A673 (cell line): ENCODE measurements at regions not wholly inside any gene's neighbourhood (a gene's known extent, or its start where the extent isn't known, plus 50 kb on each side); places are given as distances from the start of the nearest gene placed in this dataset.

Experiments used
- EZH2 ChIP-seq: fragments of 200-600 bp; sonication (generic); IDR thresholded peaks from 2 replicates; pipeline ENCODE4 v1.6.1; 2017; ENCODE audit warnings: borderline replicate concordance, low read depth, mild to moderate bottlenecking, mixed read lengths, antibody characterized with exemption, low read length; ENCODE audit not compliant: poor library complexity, severe bottlenecking
- TF ChIP-seq, protein P1 (sequence below): fragments of 300-800, 200-600 bp; sonication (generic); conservative IDR thresholded peaks from 2 replicates; pipeline ENCODE4 v1.5.1; 2017; ENCODE audit warnings: low read depth, mild to moderate bottlenecking, antibody characterized with exemption, low read length, moderate library complexity, mixed read lengths

DNA sequence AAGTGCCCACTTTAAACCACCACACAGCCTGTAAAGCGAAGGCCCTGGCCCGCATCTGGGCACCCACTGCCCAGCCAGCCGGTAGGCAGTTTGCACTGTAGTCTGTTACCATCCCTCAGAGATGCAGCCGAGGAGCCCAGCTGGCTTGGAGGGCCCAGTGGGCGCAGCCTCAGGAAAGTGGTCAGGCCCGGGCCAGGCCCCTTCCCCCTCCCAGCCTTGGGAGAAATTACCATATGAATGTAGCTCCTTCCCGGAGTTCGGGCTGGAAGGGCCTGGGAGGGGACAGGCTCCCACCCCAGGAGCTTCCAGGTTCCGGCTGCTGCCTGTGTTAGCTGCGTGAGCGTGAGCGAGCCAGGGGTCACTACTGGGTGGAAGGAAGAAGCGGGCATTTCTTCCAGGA, 325.4 kb downstream of the SEC14L1 start:
- TF ChIP-seq, protein P1, sequence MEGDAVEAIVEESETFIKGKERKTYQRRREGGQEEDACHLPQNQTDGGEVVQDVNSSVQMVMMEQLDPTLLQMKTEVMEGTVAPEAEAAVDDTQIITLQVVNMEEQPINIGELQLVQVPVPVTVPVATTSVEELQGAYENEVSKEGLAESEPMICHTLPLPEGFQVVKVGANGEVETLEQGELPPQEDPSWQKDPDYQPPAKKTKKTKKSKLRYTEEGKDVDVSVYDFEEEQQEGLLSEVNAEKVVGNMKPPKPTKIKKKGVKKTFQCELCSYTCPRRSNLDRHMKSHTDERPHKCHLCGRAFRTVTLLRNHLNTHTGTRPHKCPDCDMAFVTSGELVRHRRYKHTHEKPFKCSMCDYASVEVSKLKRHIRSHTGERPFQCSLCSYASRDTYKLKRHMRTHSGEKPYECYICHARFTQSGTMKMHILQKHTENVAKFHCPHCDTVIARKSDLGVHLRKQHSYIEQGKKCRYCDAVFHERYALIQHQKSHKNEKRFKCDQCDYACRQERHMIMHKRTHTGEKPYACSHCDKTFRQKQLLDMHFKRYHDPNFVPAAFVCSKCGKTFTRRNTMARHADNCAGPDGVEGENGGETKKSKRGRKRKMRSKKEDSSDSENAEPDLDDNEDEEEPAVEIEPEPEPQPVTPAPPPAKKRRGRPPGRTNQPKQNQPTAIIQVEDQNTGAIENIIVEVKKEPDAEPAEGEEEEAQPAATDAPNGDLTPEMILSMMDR: no peak
- TF ChIP-seq EZH2: no peak
